Activated gamma-delta T cell treated with anti-CD3 and anti-CD28 coated beads, Interleukin-2, amount 50 U/mL, for 16 hours (primary cell): ENCODE measurements at regions not wholly inside any gene's neighbourhood (a gene's known extent, or its start where the extent isn't known, plus 50 kb on each side); places are given as distances from the start of the nearest gene placed in this dataset.

Experiments used
- DNase-seq: peaks from one replicate; pipeline ENCODE4 v3.0.0-alpha.2; 2020; ENCODE audit warnings: low read depth

GRCh38 chr22:48694296-48694883 lies 1133.3 kb downstream of the BRD1 start:
- DNase-seq = no peak

DNA sequence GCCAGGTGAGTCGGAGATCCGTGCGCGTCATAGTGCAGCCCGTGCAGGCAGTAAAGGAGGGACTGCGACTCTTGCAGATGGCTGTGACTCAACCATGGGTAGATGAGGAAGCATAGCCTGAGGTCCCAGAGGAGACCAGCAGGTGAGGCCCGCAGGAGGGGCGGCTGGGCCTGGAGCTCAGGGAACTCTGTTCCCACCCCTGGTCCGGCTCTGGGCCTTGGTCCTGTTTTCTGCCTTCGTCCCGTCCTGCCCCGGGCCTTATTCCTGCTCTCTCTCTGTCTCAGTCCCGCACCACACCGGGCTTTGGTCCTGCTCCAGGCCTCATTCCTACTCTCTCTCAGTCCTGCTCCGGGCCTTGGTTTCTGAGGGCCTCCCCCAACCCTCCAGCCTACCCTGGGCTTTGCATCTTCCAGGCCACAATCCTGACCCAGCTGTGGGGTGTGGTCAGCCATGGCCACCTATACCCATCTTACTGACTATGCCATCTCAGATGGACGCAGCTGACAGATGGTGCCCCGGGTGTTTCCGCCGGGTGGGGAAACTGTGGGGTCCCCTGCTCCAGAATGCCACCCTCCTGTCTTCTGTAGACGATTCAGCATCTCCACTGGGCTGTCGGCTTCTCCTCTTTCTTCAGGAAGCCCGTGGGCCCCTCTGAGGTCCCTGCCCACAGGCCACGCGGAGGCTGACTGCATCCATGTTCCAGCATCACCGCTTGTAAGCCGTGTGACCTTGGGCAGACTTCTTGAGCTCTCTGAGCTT lies 1134.1 kb downstream of the BRD1 start:
- no peak for DNase-seq

DNA sequence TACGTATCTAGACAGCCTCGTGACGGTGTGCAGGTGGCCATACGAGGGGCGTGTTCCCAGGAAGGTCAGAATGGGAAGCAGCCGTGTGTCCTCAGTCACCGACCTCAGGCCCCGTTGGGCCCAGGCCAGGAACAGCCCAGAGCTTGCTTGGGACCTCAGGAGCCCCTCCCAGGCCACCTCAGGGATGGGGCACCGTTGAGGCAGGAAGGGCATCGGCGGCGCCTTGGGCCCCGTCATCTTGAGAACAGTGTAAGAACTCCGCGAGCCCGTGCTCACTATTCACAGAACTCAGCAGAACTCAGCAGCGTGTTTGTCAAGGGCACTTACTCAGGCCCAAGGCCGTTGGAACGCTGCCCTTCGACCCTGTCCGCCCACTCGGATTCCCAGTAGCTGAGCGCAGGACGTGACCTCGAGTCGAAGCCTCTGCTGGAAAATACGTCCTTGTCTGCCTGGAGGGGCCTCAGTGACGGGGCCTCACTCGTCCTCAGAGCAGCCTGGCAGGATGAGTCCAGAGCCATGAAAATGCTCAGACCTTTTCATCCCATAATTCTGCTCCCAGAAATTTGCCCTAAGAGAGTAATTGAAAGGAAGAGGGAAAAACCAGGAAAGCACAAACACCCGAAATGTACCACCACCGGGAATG lies 1134.8 kb downstream of the BRD1 start:
- no peak for DNase-seq

- no peak for DNase-seq
These were observed 1136.2 kb downstream of the BRD1 start for GRCh38 chr22:48691431-48691851.

GRCh38 chr22:48690583-48691317 lies 1136.9 kb downstream of the BRD1 start:
- DNase-seq = no peak

DNA sequence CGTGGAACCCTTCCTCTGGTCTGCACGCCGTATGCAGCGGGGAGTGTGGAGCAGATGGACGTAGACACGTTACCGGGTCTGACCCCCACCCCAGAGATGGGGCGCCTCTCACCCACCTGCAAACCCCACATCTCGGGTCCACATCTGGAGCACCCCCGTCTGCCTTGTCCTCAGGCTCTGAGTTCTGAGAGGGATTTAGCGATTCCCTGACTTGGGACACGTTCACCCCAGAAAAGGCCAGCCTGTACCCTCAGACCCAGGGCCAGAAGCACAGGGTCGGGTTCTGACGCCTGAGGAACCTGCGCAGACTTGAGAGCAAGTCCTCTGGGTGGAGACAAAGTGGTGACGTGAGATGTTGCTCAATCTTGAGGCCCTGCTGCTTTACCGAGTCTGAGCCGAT lies 1138.5 kb downstream of the BRD1 start:
- DNase-seq = no peak

DNA sequence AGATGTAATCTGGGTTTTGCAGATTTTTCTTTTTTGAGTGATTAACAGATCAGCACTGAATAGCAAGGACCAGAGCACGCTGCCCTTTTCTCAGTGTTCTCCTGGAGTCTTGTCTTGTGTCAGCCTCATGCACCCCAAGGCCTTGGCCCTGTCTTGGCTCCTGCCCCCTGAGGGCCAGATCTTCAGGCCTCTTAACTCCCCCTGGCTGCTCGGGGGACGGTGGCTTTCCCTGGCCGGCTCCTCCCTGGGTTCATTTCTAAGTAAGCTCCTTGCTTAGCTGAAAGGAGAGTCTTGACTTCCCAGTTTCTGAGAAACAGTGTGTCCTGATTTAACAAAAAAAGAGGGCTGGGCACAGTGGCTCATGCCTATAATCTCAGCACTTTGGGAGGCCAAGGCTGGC lies 1139.3 kb downstream of the BRD1 start:
- no peak for DNase-seq

- no peak for DNase-seq
These were observed 1140.1 kb downstream of the BRD1 start for GRCh38 chr22:48687606-48688005.

DNA sequence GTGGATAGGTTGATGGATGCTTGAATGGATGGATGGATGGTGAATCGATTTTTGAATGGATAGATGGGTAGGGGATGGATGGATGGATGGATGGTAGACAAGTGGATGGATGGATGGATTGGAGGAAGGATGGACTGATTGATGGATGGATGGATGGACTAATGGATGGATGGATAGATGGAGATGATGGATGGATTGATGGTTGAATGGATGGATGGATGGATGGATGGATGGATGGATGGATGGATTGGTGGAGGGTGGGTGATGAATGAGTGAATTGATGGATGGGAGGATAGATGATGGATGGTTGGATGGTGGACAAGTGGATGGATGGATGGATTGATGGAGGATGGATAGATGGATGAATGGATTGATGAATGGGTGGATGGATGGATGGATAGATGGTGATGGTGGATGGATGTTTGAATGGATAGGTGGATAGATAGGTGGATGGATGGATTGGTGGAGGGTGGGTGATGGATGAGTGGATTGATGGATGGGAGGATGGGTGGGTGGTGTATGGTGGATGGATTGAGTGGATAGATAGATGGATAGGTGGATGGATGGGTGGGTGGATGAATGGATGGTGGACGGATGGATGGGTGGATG lies 1140.9 kb downstream of the BRD1 start:
- DNase-seq = no peak

DNA sequence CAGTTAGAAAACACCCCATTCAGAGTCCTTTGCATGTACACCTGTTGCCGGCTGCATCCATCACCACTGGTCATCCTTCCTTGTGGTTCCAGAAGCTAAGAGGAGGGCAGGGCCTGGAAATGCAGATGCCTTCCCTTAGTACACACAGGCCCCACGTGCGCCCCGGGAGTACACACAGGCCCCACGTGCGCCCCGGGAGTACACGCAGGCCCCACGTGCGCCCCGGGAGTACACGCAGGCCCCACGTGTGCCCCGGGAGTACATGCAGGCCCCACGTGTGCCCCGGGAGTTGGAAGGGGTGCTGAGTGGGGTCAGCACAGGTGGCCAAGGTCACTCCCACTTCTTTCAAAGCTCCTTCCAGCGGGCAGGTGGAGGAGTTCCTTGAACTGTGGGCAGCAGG lies 1141.9 kb downstream of the BRD1 start:
- DNase-seq = no peak

DNA sequence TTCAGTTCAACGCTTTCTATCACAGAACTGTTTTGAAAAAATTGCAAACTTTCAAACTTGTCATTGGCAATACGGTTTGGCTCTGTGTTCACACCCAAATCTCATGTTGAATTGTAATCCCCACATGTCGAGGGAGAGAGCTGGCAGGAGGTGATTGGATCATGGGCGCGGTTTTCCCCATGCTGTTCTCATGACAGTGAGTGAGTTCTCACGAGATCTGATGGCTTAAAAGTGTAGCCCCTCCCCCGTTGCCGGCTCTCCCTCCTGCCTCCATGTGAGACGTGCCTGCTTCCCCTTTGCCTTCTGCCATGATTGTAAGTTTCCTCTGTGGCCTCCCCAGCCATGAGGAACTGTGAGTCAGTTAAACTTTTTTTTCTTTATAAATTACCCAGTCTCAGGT lies 1144.0 kb downstream of the BRD1 start:
- DNase-seq = no peak

DNA sequence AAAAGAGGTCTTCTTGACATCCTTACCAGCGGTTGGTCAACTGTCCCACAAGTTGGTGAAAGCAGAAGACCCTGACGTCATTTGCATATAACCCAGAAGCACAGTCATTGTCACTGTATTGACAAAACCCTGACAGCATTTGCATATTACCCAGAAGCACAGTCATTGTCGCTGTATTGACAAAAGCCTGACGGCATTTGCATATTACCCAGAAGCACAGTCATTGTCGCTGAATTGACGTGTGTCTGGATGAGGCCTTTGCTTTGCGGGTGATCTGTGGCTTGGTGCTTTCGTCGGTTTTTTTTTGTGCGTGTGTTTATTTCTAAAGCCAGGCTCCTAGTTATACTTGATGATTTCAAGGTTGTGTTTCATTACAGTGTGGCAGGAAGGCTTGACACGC lies 1145.2 kb downstream of the BRD1 start:
- DNase-seq = no peak

GRCh38 chr22:48680601-48681000 lies 1147.1 kb downstream of the BRD1 start:
- DNase-seq = no peak

GRCh38 chr22:48679656-48680555 lies 1147.8 kb downstream of the BRD1 start:
- DNase-seq = no peak

DNA sequence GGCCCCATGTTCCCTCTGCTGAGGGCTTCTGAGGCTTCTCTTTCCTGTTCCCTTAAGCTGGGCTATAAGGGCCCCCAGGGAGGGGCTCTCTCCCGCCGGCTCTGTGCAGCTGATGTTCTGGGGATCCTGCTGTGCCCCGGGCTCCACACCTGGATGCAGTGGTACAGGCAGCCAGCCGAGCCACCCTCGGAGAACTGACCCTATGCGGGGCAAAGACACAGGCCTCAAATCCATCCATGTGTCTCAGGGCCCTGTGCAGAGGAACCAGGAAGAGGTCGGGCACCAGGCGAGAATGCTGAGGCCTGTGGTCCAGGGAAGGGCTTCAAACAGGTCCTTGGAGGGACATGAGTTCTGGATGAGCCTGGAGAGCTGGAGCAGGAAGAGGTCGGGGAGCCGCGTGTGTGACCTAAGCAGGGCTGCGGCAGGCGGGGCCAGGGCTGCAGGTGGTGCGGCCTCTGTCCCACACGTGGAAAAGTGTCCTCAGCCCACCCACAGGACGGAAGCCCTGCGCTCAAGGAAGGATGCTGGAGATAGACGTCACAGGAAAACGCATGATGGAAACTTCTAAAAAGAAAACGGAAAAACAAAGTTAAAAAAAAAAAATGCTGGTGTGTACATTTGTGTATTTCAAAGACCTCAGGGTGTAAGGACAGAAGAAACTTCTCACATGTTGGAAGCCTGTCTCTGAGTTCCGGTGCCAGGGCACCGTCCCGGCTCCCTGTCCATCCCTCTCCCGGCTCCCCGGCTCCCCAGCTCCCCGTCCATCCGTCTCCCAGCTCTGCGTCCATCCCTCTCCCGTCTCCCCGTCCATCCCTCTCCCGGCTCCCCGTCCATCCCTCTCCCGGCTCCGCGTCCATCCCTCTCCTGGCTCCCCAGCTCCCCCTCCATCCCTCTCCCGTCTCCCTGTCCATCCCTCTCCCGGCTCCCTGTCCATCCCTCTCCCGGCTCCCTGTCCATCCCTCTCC lies 1149.2 kb downstream of the BRD1 start:
- no peak for DNase-seq

DNA sequence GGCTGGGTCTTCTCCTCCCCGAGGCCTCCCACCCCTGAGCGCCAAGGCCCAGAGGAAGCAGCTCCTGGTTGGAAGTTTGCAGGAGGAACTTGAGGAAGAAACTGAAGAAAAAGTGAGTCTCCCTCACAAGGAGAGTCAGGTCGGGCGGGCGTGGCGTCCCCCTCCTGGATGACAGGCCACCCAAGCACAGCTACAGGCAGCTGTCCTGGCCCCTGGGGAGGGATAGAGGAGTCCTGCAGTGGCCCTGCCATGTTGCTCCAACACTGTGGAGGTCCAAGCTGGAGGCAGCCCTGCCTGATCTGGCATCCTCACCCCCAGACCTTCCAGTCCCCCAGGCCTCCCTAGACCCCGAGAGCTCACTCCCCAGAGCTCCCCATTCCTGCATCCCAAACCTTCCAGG lies 1150.1 kb downstream of the BRD1 start:
- no peak for DNase-seq

DNA sequence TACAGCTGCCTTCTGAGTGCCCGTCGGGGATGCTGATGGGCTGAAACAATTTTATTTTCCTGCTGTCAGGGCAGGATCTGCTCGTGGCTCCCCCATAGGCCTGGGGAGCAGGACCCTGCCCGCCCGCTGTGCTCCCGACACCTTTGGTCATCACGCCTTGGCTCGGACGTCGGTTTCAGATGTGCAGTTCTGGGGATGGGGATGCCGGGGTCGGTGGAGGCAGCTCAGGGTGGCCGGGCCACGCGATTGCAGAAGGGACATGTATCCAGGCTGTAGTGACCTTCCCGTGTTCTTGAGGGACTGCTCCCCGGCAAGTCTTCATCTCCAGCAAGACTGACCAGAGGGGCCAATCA lies 1150.5 kb downstream of the BRD1 start:
- no peak for DNase-seq

GRCh38 chr22:48676266-48677167 lies 1151.2 kb downstream of the BRD1 start:
- DNase-seq = no peak

DNA sequence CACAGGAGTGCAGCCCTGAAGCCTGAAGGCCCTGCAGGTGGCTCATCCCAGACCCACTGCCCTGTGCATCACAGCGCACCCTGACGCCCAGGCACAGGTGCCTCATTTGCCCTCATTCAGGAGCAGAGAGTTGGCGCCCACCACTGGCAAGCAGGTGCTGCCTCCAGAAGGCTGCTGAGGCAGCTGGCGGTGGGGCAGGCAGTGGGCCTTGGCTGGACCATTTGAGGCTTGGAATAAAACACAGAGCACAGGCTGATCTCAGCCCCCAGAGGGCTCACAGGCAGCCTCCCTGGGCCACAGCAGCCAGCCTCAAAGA lies 1151.9 kb downstream of the BRD1 start:
- no peak for DNase-seq
